SK-N-SH (cell line): ENCODE measurements at regions not wholly inside any gene's neighbourhood (a gene's known extent, or its start where the extent isn't known, plus 50 kb on each side); places are given as distances from the start of the nearest gene placed in this dataset.

Experiments
- CHD2 ChIP-seq: fragments of 150-350 bp; IDR thresholded peaks from 2 replicates; pipeline ENCODE4 v1.6.1; 2018; ENCODE audit warnings: low read length; ENCODE audit not compliant: partially characterized antibody
- ELF1 ChIP-seq: IDR thresholded peaks from 2 replicates; pipeline ENCODE4 v1.4.0; 2012
- EP300 ChIP-seq, 2 experiments: IDR thresholded peaks; 2 replicates each; pipeline versions ENCODE4 v1.4.0 to v1.6.1; 2012; ENCODE audit warnings: borderline replicate concordance in 1 of 2, low read depth in 1 of 2, low read length in 1 of 2
- MXI1 ChIP-seq: IDR thresholded peaks from 2 replicates; pipeline ENCODE4 v1.6.1; 2012; ENCODE audit warnings: mild to moderate bottlenecking, low read depth, low read length, improper control_type of control experiment
- RAD21 ChIP-seq: IDR thresholded peaks from 2 replicates; pipeline ENCODE4 v1.6.1; 2012; ENCODE audit warnings: mild to moderate bottlenecking, low read length
- RFX5 ChIP-seq: IDR thresholded peaks from 2 replicates; pipeline ENCODE4 v1.6.1; 2012; ENCODE audit warnings: mild to moderate bottlenecking, improper control_type of control experiment, low read length
- SMC3 ChIP-seq: IDR thresholded peaks from 2 replicates; pipeline ENCODE4 v1.6.1; 2012; ENCODE audit warnings: low read depth, low read length, improper control_type of control experiment
- TAF1 ChIP-seq: IDR thresholded peaks from 2 replicates; pipeline ENCODE4 v1.6.1; 2012; ENCODE audit warnings: low read depth, mild to moderate bottlenecking, low read length, moderate library complexity, borderline replicate concordance
- YY1 ChIP-seq: IDR thresholded peaks from 2 replicates; pipeline ENCODE4 v1.4.0; 2012; ENCODE audit warnings: low read depth, mild to moderate bottlenecking
- TF ChIP-seq, protein P1 (sequence below): fragments of 200-600 bp; sonication (generic); IDR thresholded peaks from 2 replicates; pipeline ENCODE4 v1.6.1; 2017; ENCODE audit warnings: antibody characterized with exemption, mild to moderate bottlenecking, moderate library complexity
- TF ChIP-seq, protein P2 (sequence below): IDR thresholded peaks from 2 replicates; pipeline ENCODE4 v1.6.1; 2012; ENCODE audit warnings: mild to moderate bottlenecking, low read depth, low read length, moderate library complexity
- TF ChIP-seq, protein P3 (sequence below): IDR thresholded peaks from 2 replicates; pipeline ENCODE4 v1.4.0; 2012; ENCODE audit warnings: low read depth, borderline replicate concordance
- TF ChIP-seq, protein P4 (sequence below): IDR thresholded peaks from 2 replicates; pipeline ENCODE4 v1.4.0; 2012; ENCODE audit warnings: low read depth

DNA sequence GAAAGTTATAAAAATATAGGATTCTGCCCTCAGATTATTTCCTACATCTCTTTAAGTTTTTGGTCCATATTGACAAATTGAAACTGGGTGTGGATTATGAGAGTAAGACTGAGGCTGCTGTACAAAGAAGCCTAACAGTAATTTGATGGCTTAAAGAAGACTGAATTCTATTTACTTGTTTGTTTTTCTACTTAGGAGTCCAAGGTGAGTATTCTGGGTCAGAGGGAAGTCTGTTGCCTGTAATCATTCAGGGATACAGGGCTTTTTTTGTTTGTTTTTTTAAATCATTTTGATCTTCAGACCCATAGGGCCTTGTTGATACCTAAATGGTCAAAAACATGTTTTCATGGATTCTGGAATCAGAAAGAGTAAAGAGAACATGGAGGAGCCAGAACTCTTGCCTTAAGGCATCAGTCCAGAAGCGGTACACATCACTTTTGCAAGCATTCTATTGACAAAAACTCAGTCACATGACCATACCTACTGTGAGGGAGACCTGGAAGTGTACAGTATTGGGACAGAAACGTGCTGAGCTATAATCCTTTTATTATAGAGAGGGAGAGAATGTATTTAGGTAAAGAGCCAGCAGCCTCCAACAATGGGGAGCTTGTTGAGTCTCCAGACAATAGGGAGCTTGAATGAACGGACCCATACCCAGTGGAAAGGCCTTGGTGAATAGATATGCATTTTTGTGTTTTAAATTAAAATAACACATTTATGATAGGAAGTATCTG, 102.7 kb downstream of the LRRC70 start:
- TF ChIP-seq, protein P1, sequence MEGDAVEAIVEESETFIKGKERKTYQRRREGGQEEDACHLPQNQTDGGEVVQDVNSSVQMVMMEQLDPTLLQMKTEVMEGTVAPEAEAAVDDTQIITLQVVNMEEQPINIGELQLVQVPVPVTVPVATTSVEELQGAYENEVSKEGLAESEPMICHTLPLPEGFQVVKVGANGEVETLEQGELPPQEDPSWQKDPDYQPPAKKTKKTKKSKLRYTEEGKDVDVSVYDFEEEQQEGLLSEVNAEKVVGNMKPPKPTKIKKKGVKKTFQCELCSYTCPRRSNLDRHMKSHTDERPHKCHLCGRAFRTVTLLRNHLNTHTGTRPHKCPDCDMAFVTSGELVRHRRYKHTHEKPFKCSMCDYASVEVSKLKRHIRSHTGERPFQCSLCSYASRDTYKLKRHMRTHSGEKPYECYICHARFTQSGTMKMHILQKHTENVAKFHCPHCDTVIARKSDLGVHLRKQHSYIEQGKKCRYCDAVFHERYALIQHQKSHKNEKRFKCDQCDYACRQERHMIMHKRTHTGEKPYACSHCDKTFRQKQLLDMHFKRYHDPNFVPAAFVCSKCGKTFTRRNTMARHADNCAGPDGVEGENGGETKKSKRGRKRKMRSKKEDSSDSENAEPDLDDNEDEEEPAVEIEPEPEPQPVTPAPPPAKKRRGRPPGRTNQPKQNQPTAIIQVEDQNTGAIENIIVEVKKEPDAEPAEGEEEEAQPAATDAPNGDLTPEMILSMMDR = no peak
- no peak for TF ChIP-seq ELF1
- TF ChIP-seq, protein P2, sequence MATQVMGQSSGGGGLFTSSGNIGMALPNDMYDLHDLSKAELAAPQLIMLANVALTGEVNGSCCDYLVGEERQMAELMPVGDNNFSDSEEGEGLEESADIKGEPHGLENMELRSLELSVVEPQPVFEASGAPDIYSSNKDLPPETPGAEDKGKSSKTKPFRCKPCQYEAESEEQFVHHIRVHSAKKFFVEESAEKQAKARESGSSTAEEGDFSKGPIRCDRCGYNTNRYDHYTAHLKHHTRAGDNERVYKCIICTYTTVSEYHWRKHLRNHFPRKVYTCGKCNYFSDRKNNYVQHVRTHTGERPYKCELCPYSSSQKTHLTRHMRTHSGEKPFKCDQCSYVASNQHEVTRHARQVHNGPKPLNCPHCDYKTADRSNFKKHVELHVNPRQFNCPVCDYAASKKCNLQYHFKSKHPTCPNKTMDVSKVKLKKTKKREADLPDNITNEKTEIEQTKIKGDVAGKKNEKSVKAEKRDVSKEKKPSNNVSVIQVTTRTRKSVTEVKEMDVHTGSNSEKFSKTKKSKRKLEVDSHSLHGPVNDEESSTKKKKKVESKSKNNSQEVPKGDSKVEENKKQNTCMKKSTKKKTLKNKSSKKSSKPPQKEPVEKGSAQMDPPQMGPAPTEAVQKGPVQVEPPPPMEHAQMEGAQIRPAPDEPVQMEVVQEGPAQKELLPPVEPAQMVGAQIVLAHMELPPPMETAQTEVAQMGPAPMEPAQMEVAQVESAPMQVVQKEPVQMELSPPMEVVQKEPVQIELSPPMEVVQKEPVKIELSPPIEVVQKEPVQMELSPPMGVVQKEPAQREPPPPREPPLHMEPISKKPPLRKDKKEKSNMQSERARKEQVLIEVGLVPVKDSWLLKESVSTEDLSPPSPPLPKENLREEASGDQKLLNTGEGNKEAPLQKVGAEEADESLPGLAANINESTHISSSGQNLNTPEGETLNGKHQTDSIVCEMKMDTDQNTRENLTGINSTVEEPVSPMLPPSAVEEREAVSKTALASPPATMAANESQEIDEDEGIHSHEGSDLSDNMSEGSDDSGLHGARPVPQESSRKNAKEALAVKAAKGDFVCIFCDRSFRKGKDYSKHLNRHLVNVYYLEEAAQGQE = no peak
- no peak for TF ChIP-seq MXI1
- no peak for TF ChIP-seq RFX5
- no peak for TF ChIP-seq YY1
- TF ChIP-seq SMC3 = no peak
- TF ChIP-seq, protein P3, sequence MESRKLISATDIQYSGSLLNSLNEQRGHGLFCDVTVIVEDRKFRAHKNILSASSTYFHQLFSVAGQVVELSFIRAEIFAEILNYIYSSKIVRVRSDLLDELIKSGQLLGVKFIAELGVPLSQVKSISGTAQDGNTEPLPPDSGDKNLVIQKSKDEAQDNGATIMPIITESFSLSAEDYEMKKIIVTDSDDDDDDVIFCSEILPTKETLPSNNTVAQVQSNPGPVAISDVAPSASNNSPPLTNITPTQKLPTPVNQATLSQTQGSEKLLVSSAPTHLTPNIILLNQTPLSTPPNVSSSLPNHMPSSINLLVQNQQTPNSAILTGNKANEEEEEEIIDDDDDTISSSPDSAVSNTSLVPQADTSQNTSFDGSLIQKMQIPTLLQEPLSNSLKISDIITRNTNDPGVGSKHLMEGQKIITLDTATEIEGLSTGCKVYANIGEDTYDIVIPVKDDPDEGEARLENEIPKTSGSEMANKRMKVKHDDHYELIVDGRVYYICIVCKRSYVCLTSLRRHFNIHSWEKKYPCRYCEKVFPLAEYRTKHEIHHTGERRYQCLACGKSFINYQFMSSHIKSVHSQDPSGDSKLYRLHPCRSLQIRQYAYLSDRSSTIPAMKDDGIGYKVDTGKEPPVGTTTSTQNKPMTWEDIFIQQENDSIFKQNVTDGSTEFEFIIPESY = no peak
- TF ChIP-seq, protein P4, sequence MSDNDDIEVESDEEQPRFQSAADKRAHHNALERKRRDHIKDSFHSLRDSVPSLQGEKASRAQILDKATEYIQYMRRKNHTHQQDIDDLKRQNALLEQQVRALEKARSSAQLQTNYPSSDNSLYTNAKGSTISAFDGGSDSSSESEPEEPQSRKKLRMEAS = no peak
- TF ChIP-seq RAD21 = no peak
- TF ChIP-seq TAF1 = no peak
- TF ChIP-seq EP300 (IDR thresholded peaks at IDR 0.05; ENCODE audit: borderline replicate concordance in 1 of 2, low read depth in 1 of 2, low read length in 1 of 2) = no peak
- no peak for TF ChIP-seq CHD2
